Cardiac septum (tissue), 1 donor: ENCODE measurements at regions not wholly inside any gene's neighbourhood (a gene's known extent, or its start where the extent isn't known, plus 50 kb on each side); places are given as distances from the start of the nearest gene placed in this dataset.
"Not testable (repeated sequence)": the region's sequence is repeated elsewhere in the genome, so short reads cannot be mapped to it uniquely, and the experiment has no call there.

Experiments used
- DNase-seq: peaks from one replicate; pipeline ENCODE4 v3.0.0-alpha.2; 2020; ENCODE audit warnings: low spot score
- intact Hi-C: fragments of 100-400 bp; cut with DNase I; formaldehyde crosslinking; loops from one replicate; pipeline ENCODE4 v1.14.0; 2022
- donor health status: DM: no; HTN: no; CAD: no.

- intact Hi-C loops, result no loop called here
- no peak for DNase-seq
Measured at GRCh38 chr9:7491641-7492040, 307.9 kb downstream of the DMAC1 start.

GRCh38 chr9:7490317-7491108 is 309.1 kb downstream of the DMAC1 start:
- intact Hi-C loops, result no loop called here
- no peak for DNase-seq

GRCh38 chr9:7489036-7489435 is 310.5 kb downstream of the DMAC1 start:
- DNase-seq, result no peak
- intact Hi-C loops, result no loop called here

GRCh38 chr9:7484014-7484413 is 315.6 kb downstream of the DMAC1 start:
- DNase-seq, intact Hi-C loops: not testable (repeated sequence)

- DNase-seq, result no peak
- intact Hi-C loops, result no loop called here
Measured at GRCh38 chr9:7481570-7481969, 318.0 kb downstream of the DMAC1 start.

- no peak for DNase-seq
- intact Hi-C loops, result no loop called here
Measured at GRCh38 chr9:7479300-7479699, 320.3 kb downstream of the DMAC1 start.

GRCh38 chr9:7478646-7479045 is 320.9 kb downstream of the DMAC1 start:
- no peak for DNase-seq
- intact Hi-C loops, result no loop called here

GRCh38 chr9:7467186-7467585 is 332.4 kb downstream of the DMAC1 start:
- DNase-seq, result no peak
- intact Hi-C loops, result no loop called here

- DNase-seq, result no peak
- intact Hi-C loops, result no loop called here
Measured at GRCh38 chr9:7461791-7462190, 337.8 kb downstream of the DMAC1 start.

- intact Hi-C loops, result no loop called here
- DNase-seq, result no peak
Measured at GRCh38 chr9:7456793-7457530, 342.6 kb downstream of the DMAC1 start.

- DNase-seq, result no peak
- intact Hi-C loops, result no loop called here
Measured at GRCh38 chr9:7456377-7456776, 343.2 kb downstream of the DMAC1 start.

GRCh38 chr9:7454624-7455023 is 345.0 kb downstream of the DMAC1 start:
- DNase-seq, result no peak
- intact Hi-C loops, result no loop called here

- DNase-seq, result no peak
- intact Hi-C loops, result no loop called here
Measured at GRCh38 chr9:7452378-7452777, 347.2 kb downstream of the DMAC1 start.

- no peak for DNase-seq
- intact Hi-C loops, result no loop called here
Measured at GRCh38 chr9:7451062-7451461, 348.5 kb downstream of the DMAC1 start.

- intact Hi-C loops, result no loop called here
- DNase-seq, result no peak
Measured at GRCh38 chr9:7443541-7443940, 356.0 kb downstream of the DMAC1 start.

GRCh38 chr9:7439355-7439995 is 360.1 kb downstream of the DMAC1 start:
- intact Hi-C loops, result no loop called here
- DNase-seq, result no peak

- intact Hi-C loops, result no loop called here
- no peak for DNase-seq
Measured at GRCh38 chr9:7436754-7437153, 362.8 kb downstream of the DMAC1 start.

GRCh38 chr9:7433508-7434292 is 365.9 kb downstream of the DMAC1 start:
- intact Hi-C loops, result no loop called here
- no peak for DNase-seq

GRCh38 chr9:7432989-7433388 is 366.6 kb downstream of the DMAC1 start:
- no peak for DNase-seq
- intact Hi-C loops, result no loop called here

GRCh38 chr9:7417397-7417796 is 382.2 kb downstream of the DMAC1 start:
- DNase-seq, intact Hi-C loops: not testable (repeated sequence)
